GM23338 (cell line): ENCODE measurements at regions not wholly inside any gene's neighbourhood (a gene's known extent, or its start where the extent isn't known, plus 50 kb on each side); places are given as distances from the start of the nearest gene placed in this dataset.

Source experiments
- ATAC-seq: fragments of 200-7000 bp; cut with Tn5 transposase; 3 replicates; pipeline ENCODE4 v1.9.1; 2020
- DNase-seq: peaks from one replicate; pipeline ENCODE4 v3.0.0-alpha.2; 2015; ENCODE audit warnings: low spot score
- H2AFZ ChIP-seq: fragments of 200-600 bp; sonication (generic); 2 replicates; pipeline ENCODE4 v1.8.0; 2016; ENCODE audit warnings: antibody characterized with exemption, mild to moderate bottlenecking, moderate library complexity
- H3F3A ChIP-seq: fragments of 200-600 bp; sonication (generic); replicated peaks from 2 replicates; pipeline ENCODE4 v1.8.0; 2017; ENCODE audit warnings: antibody characterized with exemption, mixed run types, low read depth
- H3K27ac ChIP-seq: fragments of 200-600 bp; sonication (generic); 2 replicates; pipeline ENCODE4 v1.6.1; 2016; ENCODE audit warnings: low read depth
- H3K27me3 ChIP-seq: fragments of 200-600 bp; sonication (generic); 2 replicates; pipeline ENCODE4 v1.8.0; 2016; ENCODE audit warnings: mild to moderate bottlenecking, mixed run types, moderate library complexity; ENCODE audit not compliant: insufficient read depth
- H3K36me3 ChIP-seq: fragments of 200-600 bp; sonication (generic); 2 replicates; pipeline ENCODE4 v1.8.0; 2016; ENCODE audit warnings: mild to moderate bottlenecking; ENCODE audit not compliant: insufficient read depth
- H3K4me1 ChIP-seq: fragments of 200-600 bp; sonication (generic); 2 replicates; pipeline ENCODE4 v1.8.0; 2016; ENCODE audit warnings: mild to moderate bottlenecking, moderate library complexity; ENCODE audit not compliant: insufficient read depth
- H3K4me2 ChIP-seq: fragments of 200-600 bp; sonication (generic); 2 replicates; pipeline ENCODE4 v1.7.1; 2017; ENCODE audit warnings: mixed run types
- H3K4me3 ChIP-seq: fragments of 200-600 bp; sonication (generic); 2 replicates; pipeline ENCODE4 v1.6.1; 2016; ENCODE audit warnings: mixed run types
- H3K79me2 ChIP-seq: fragments of 200-600 bp; sonication (generic); replicated peaks from 2 replicates; pipeline ENCODE4 v1.8.0; 2017; ENCODE audit warnings: mild to moderate bottlenecking; ENCODE audit not compliant: insufficient read depth
- H3K9me2 ChIP-seq: fragments of 200-600 bp; sonication (generic); 2 replicates; pipeline ENCODE4 v1.8.0; 2017; ENCODE audit not compliant: insufficient read depth
- H4K20me1 ChIP-seq: fragments of 200-600 bp; sonication (generic); replicated peaks from 2 replicates; pipeline ENCODE4 v1.8.0; 2017; ENCODE audit warnings: mild to moderate bottlenecking; ENCODE audit not compliant: insufficient read depth
- H3K27ac Mint-ChIP-seq: 2 replicates; pipeline ENCODE4 v1.8.0; 2020; ENCODE audit warnings: inconsistent platforms, mild to moderate bottlenecking, moderate library complexity, mixed read lengths
- H3K27me3 Mint-ChIP-seq: 3 replicates; pipeline ENCODE4 v1.8.0; 2022; ENCODE audit warnings: low read depth, mild to moderate bottlenecking, moderate library complexity, mixed read lengths, inconsistent platforms; ENCODE audit not compliant: insufficient read depth, poor library complexity
- H3K36me3 Mint-ChIP-seq: 3 replicates; pipeline ENCODE4 v1.8.0; 2021; ENCODE audit warnings: low read depth, mild to moderate bottlenecking, inconsistent platforms, moderate library complexity, mixed read lengths
- H3K4me1 Mint-ChIP-seq: 3 replicates; pipeline ENCODE4 v1.8.0; 2020; ENCODE audit warnings: mild to moderate bottlenecking, inconsistent platforms, mixed read lengths
- H3K4me3 Mint-ChIP-seq: 3 replicates; pipeline ENCODE4 v1.8.0; 2021; ENCODE audit warnings: moderate library complexity, mild to moderate bottlenecking, inconsistent platforms, mixed read lengths
- H3K9me3 Mint-ChIP-seq: 3 replicates; pipeline ENCODE4 v1.8.0; 2020; ENCODE audit warnings: moderate library complexity, mild to moderate bottlenecking, inconsistent platforms, mixed read lengths
- CREB1 ChIP-seq: fragments of 250-450 bp; sonication (Bioruptor Pico); IDR thresholded peaks from 2 replicates; pipeline ENCODE4 v1.5.0; 2020; ENCODE audit warnings: low read depth, mild to moderate bottlenecking, moderate library complexity
- EZH2 ChIP-seq: fragments of 200-600 bp; sonication (generic); IDR thresholded peaks from one replicate; pipeline ENCODE4 v1.8.0; 2017; ENCODE audit warnings: antibody characterized with exemption, mild to moderate bottlenecking, low read depth; ENCODE audit not compliant: unreplicated experiment
- EZH2phosphoT487 ChIP-seq: fragments of 200-600 bp; sonication (generic); IDR thresholded peaks from one replicate; pipeline ENCODE4 v1.8.1; 2018; ENCODE audit warnings: antibody characterized with exemption; ENCODE audit not compliant: unreplicated experiment
- JUNB ChIP-seq: IDR thresholded peaks from one replicate; pipeline ENCODE4 v1.6.1; 2016; ENCODE audit warnings: antibody characterized with exemption; ENCODE audit not compliant: unreplicated experiment
- NANOG ChIP-seq: IDR thresholded peaks from 2 replicates; pipeline ENCODE4 v1.6.1; 2016; ENCODE audit warnings: antibody characterized with exemption, borderline replicate concordance
- POLR2AphosphoS5 ChIP-seq: IDR thresholded peaks from 2 replicates; pipeline ENCODE4 v1.6.1; 2016; ENCODE audit warnings: antibody characterized with exemption, low read depth
- STAT1 ChIP-seq: IDR thresholded peaks from one replicate; pipeline ENCODE4 v1.6.1; 2016; ENCODE audit warnings: antibody characterized with exemption; ENCODE audit not compliant: unreplicated experiment
- ZNF114 ChIP-seq: fragments of 250-450 bp; sonication (Bioruptor Pico); IDR thresholded peaks from 2 replicates; pipeline ENCODE4 v1.5.0; 2020; ENCODE audit warnings: mild to moderate bottlenecking, moderate library complexity
- ZNF331 ChIP-seq: fragments of 250-450 bp; sonication (Bioruptor Pico); IDR thresholded peaks from 2 replicates; pipeline ENCODE4 v1.5.0; 2020; ENCODE audit warnings: low read depth, mild to moderate bottlenecking, moderate library complexity
- TF ChIP-seq, protein P1 (sequence below), 2 experiments: fragments of 200-600 bp in 1 of 2; sonication (generic) in 1 of 2; conservative IDR thresholded peaks; 2 replicates each; pipeline versions ENCODE4 v1.5.1 to v1.6.1; 2016 to 2017; ENCODE audit warnings: antibody characterized with exemption in 2 of 2, low read depth in 2 of 2, mild to moderate bottlenecking in 2 of 2, moderate library complexity in 1 of 2
- TF ChIP-seq, protein P2 (sequence below): fragments of 250-450 bp; sonication (Bioruptor Pico); IDR thresholded peaks from 2 replicates; pipeline ENCODE4 v1.5.0; 2020; ENCODE audit warnings: mild to moderate bottlenecking, moderate library complexity
- TF ChIP-seq, protein P3 (sequence below): IDR thresholded peaks from 2 replicates; pipeline ENCODE4 v1.6.1; 2016; ENCODE audit warnings: antibody characterized with exemption

DNA sequence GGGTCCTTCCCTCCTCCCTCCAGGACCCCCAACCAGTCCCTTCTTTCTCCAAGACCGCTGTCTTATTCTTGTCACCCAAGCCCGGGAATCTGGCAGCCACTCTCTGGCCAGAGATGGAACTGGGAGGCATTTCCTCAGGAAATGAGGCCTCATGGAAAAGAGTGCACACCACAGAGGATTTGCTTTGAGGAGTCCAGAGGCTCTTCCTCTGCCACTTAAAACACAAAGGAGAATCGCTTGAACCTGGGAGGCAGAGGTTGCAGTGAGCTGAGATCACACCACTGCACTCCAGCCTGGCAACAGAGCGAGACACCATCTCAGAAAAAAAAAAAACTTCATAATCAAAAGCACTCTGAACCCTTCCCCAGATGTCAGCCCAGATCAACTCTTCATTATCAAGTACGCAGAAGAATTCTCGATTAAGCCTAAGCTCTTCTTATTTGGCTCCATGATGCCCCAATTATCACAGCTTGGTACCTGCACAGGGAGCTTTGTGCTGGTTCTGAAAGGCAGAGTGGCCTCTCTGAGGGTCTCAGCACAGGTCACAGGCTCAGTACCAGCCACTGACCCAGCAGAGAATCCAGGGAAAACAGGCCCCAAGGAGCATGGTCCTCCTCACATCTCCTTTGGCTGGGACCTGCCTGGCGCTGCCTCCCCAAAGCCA lies 82.9 kb upstream of the MAFB start:
- no peak overlapping the region for H3K27ac ChIP-seq
- Mint-ChIP-seq H3K4me1 (peaks cover 14% of the 10 kb centered on the region), H3K27ac (no peak overlapping the region), H3K9me3 (no peaks in the 10 kb centered on the region), H3K36me3 (no peaks in the 10 kb centered on the region), H3K27me3 (peaks cover 4% of the 10 kb centered on the region), H3K4me3 (no peak overlapping the region)
- H3K4me2 ChIP-seq, result no peak overlapping the region
- no peaks in the 10 kb centered on the region for H3K79me2 ChIP-seq
- H3K4me1 ChIP-seq, result peaks cover 12% of the 10 kb centered on the region
- ATAC-seq (no peak), DNase-seq (no peak)
- H3K36me3 ChIP-seq, result no peaks in the 10 kb centered on the region
- no peak overlapping the region for H3K4me3 ChIP-seq
- no peaks in the 10 kb centered on the region for H3K9me2 ChIP-seq
- H4K20me1 ChIP-seq, result no peaks in the 10 kb centered on the region; the same call in 1 of the 2 replicates
- no peak overlapping the region for H2AFZ ChIP-seq
- H3K27me3 ChIP-seq, result no peaks in the 10 kb centered on the region
- H3F3A ChIP-seq, result no peaks in the 10 kb centered on the region
- no peak for TF ChIP-seq CREB1 (CRISPR knock-in tag)
- no peak for TF ChIP-seq NANOG
- TF ChIP-seq POLR2AphosphoS5, result no peak
- TF ChIP-seq, protein P1, sequence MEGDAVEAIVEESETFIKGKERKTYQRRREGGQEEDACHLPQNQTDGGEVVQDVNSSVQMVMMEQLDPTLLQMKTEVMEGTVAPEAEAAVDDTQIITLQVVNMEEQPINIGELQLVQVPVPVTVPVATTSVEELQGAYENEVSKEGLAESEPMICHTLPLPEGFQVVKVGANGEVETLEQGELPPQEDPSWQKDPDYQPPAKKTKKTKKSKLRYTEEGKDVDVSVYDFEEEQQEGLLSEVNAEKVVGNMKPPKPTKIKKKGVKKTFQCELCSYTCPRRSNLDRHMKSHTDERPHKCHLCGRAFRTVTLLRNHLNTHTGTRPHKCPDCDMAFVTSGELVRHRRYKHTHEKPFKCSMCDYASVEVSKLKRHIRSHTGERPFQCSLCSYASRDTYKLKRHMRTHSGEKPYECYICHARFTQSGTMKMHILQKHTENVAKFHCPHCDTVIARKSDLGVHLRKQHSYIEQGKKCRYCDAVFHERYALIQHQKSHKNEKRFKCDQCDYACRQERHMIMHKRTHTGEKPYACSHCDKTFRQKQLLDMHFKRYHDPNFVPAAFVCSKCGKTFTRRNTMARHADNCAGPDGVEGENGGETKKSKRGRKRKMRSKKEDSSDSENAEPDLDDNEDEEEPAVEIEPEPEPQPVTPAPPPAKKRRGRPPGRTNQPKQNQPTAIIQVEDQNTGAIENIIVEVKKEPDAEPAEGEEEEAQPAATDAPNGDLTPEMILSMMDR (conservative IDR thresholded peaks at IDR 0.05; ENCODE audit: low read depth in 2 of 2), result no peak
- no peak for TF ChIP-seq EZH2
- no peak for TF ChIP-seq JUNB
- TF ChIP-seq, protein P2, sequence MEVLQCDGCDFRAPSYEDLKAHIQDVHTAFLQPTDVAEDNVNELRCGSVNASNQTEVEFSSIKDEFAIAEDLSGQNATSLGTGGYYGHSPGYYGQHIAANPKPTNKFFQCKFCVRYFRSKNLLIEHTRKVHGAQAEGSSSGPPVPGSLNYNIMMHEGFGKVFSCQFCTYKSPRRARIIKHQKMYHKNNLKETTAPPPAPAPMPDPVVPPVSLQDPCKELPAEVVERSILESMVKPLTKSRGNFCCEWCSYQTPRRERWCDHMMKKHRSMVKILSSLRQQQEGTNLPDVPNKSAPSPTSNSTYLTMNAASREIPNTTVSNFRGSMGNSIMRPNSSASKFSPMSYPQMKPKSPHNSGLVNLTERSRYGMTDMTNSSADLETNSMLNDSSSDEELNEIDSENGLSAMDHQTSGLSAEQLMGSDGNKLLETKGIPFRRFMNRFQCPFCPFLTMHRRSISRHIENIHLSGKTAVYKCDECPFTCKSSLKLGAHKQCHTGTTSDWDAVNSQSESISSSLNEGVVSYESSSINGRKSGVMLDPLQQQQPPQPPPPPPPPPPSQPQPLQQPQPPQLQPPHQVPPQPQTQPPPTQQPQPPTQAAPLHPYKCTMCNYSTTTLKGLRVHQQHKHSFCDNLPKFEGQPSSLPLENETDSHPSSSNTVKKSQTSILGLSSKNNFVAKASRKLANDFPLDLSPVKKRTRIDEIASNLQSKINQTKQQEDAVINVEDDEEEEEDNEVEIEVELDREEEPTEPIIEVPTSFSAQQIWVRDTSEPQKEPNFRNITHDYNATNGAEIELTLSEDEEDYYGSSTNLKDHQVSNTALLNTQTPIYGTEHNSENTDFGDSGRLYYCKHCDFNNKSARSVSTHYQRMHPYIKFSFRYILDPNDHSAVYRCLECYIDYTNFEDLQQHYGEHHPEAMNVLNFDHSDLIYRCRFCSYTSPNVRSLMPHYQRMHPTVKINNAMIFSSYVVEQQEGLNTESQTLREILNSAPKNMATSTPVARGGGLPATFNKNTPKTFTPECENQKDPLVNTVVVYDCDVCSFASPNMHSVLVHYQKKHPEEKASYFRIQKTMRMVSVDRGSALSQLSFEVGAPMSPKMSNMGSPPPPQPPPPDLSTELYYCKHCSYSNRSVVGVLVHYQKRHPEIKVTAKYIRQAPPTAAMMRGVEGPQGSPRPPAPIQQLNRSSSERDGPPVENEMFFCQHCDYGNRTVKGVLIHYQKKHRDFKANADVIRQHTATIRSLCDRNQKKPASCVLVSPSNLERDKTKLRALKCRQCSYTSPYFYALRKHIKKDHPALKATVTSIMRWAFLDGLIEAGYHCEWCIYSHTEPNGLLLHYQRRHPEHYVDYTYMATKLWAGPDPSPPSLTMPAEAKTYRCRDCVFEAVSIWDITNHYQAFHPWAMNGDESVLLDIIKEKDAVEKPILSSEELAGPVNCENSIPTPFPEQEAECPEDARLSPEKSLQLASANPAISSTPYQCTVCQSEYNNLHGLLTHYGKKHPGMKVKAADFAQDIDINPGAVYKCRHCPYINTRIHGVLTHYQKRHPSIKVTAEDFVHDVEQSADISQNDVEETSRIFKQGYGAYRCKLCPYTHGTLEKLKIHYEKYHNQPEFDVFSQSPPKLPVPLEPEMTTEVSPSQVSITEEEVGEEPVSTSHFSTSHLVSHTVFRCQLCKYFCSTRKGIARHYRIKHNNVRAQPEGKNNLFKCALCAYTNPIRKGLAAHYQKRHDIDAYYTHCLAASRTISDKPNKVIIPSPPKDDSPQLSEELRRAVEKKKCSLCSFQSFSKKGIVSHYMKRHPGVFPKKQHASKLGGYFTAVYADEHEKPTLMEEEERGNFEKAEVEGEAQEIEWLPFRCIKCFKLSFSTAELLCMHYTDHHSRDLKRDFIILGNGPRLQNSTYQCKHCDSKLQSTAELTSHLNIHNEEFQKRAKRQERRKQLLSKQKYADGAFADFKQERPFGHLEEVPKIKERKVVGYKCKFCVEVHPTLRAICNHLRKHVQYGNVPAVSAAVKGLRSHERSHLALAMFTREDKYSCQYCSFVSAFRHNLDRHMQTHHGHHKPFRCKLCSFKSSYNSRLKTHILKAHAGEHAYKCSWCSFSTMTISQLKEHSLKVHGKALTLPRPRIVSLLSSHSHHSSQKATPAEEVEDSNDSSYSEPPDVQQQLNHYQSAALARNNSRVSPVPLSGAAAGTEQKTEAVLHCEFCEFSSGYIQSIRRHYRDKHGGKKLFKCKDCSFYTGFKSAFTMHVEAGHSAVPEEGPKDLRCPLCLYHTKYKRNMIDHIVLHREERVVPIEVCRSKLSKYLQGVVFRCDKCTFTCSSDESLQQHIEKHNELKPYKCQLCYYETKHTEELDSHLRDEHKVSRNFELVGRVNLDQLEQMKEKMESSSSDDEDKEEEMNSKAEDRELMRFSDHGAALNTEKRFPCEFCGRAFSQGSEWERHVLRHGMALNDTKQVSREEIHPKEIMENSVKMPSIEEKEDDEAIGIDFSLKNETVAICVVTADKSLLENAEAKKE, result no peak
- no peak for TF ChIP-seq STAT1
- TF ChIP-seq EZH2phosphoT487, result no peak
- TF ChIP-seq, protein P3, sequence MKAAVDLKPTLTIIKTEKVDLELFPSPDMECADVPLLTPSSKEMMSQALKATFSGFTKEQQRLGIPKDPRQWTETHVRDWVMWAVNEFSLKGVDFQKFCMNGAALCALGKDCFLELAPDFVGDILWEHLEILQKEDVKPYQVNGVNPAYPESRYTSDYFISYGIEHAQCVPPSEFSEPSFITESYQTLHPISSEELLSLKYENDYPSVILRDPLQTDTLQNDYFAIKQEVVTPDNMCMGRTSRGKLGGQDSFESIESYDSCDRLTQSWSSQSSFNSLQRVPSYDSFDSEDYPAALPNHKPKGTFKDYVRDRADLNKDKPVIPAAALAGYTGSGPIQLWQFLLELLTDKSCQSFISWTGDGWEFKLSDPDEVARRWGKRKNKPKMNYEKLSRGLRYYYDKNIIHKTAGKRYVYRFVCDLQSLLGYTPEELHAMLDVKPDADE, result no peak
- TF ChIP-seq ZNF331 (CRISPR knock-in tag), result no peak
- no peak for TF ChIP-seq ZNF114 (CRISPR knock-in tag)
